ENCODE measurements at regions not wholly inside any gene's neighbourhood (a gene's known extent, or its start where the extent isn't known, plus 50 kb on each side); places are given as distances from the start of the nearest gene placed in this dataset.

GRCh38 chr21:35840949-35841348, 219.4 kb downstream of the SETD4 start:
- no peak overlapping the region for H2AFZ ChIP-seq (ENCODE audit: low read length)
- FAIRE-seq (no peak), DNase-seq (ENCODE audit: low spot score) (no peak), ATAC-seq (no peak)
- no TSS peak for BruUV-seq (replicated peaks)
- in situ Hi-C loops (cut with HindIII; ENCODE audit: extremely low pct_ligation_motif_present, low pct_unique_long_range_greater_than_20kb), result loop anchor here (10.0 to 25.0 kb wide), 2 partner anchors 954 to 1146 kb away; no protein-coding TSS in a partner anchor
- intact Hi-C loops (cut with micrococcal nuclease; ENCODE audit: unreplicated experiment), result loop anchor here (1.0 to 5.0 kb wide), 4 partner anchors 99 to 1096 kb away; no protein-coding TSS in a partner anchor
- H3K79me2 ChIP-seq (ENCODE audit: insufficient read depth, low read length), result no peaks in the 10 kb centered on the region
- no peak overlapping the region for H3K4me2 ChIP-seq (ENCODE audit: low read depth, low read length)
- no peaks in the 10 kb centered on the region for H3K27me3 ChIP-seq (ENCODE audit: control insufficient read depth in 1 of 2, insufficient read depth in 2 of 2, low read length in 2 of 2)
- H3K4me3 ChIP-seq (replicated peaks in 1 of 3; ENCODE audit: insufficient read depth in 1 of 3, low read depth in 2 of 3, low read length in 3 of 3), result no peak overlapping the region
- H3K27ac ChIP-seq (ENCODE audit: extremely low read length, insufficient read depth, low read length), result no peak overlapping the region
- no peaks in the 10 kb centered on the region for H3K4me1 ChIP-seq (ENCODE audit: insufficient read depth, low read length)
- no peaks in the 10 kb centered on the region for H3K9me3 ChIP-seq (ENCODE audit: low read length)
- no peaks in the 10 kb centered on the region for H4K20me1 ChIP-seq (ENCODE audit: insufficient read depth, low read length)
- H3K9ac ChIP-seq (ENCODE audit: insufficient read depth, low read depth, low read length), result no peak overlapping the region
- POLR2A ChIA-PET, result no interaction called here
- H3K36me3 ChIP-seq (replicated peaks in 1 of 2; ENCODE audit: control insufficient read depth in 1 of 2, insufficient read depth in 2 of 2, low read length in 2 of 2), result no peaks in the 10 kb centered on the region
- CTCF ChIA-PET (ENCODE audit: low intra/inter-chr PET ratio, low total read pairs), result interaction anchor here (1.9 kb wide), 1 partner anchor 790 kb away, joined by 7 read pairs; no protein-coding TSS in a partner anchor
- WGBS (ENCODE audit: low lambda C conversion rate), result 50% methylated on average over 2 of the region's 2 CpGs
- TF ChIP-seq MTA3 (CRISPR knock-in tag; IDR thresholded peaks at IDR 0.05) (no peak), ELK4 (CRISPR knock-in tag; IDR thresholded peaks at IDR 0.05; ENCODE audit: borderline replicate concordance) (no peak), PRDM4 (CRISPR knock-in tag; IDR thresholded peaks at IDR 0.05; ENCODE audit: borderline replicate concordance) (no peak), DZIP1 (CRISPR knock-in tag; IDR thresholded peaks at IDR 0.05) (no peak), SALL1 (CRISPR knock-in tag; IDR thresholded peaks at IDR 0.05) (no peak), NR0B2 (CRISPR knock-in tag; IDR thresholded peaks at IDR 0.05) (no peak), MIXL1 (CRISPR knock-in tag; IDR thresholded peaks at IDR 0.05) (no peak), LRRFIP1 (CRISPR knock-in tag; conservative IDR thresholded peaks at IDR 0.05) (no peak), ZNF275 (CRISPR knock-in tag; IDR thresholded peaks at IDR 0.05; ENCODE audit: borderline replicate concordance) (no peak), ZNF572 (CRISPR knock-in tag; IDR thresholded peaks at IDR 0.05) (no peak), ZNF850 (CRISPR knock-in tag; conservative IDR thresholded peaks at IDR 0.05) (no peak), SKI (IDR thresholded peaks at IDR 0.05; ENCODE audit: partially characterized antibody) (no peak), CHCHD3 (CRISPR knock-in tag; IDR thresholded peaks at IDR 0.05) (no peak)

Measured in HepG2 (cell line).